GM18511 (cell line): ENCODE measurements at regions not wholly inside any gene's neighbourhood (a gene's known extent, or its start where the extent isn't known, plus 50 kb on each side); places are given as distances from the start of the nearest gene placed in this dataset.

ENCODE experiments used
- ATAC-seq: cut with Tn5 transposase; IDR thresholded peaks from one replicate; pipeline ENCODE4 v1.9.1; 2021; ENCODE audit warnings: mild to moderate bottlenecking, moderate library complexity; ENCODE audit not compliant: unreplicated experiment

- ATAC-seq, result no peak
Measured at GRCh38 chr19:29371251-29372090, 154.3 kb upstream of the VSTM2B start.

- ATAC-seq, result no peak
Measured at GRCh38 chr19:29372091-29372415, 153.7 kb upstream of the VSTM2B start.

- no peak for ATAC-seq
Measured at GRCh38 chr19:29372461-29372860, 153.3 kb upstream of the VSTM2B start.

- no peak for ATAC-seq
Measured at GRCh38 chr19:29372921-29373797, 152.6 kb upstream of the VSTM2B start.

GRCh38 chr19:29375429-29376119 lies 150.2 kb upstream of the VSTM2B start:
- no peak for ATAC-seq

- ATAC-seq, result no peak
Measured at GRCh38 chr19:29376855-29377354, 148.9 kb upstream of the VSTM2B start.

- no peak for ATAC-seq
Measured at GRCh38 chr19:29378126-29378525, 147.7 kb upstream of the VSTM2B start.

- ATAC-seq, result no peak
Measured at GRCh38 chr19:29378543-29379080, 147.2 kb upstream of the VSTM2B start.

GRCh38 chr19:29379257-29380021 lies 146.4 kb upstream of the VSTM2B start:
- no peak for ATAC-seq

- no peak for ATAC-seq
Measured at GRCh38 chr19:29380581-29380980, 145.2 kb upstream of the VSTM2B start.

GRCh38 chr19:29381353-29382203 lies 144.2 kb upstream of the VSTM2B start:
- ATAC-seq, result no peak

GRCh38 chr19:29383696-29384095 lies 142.1 kb upstream of the VSTM2B start:
- no peak for ATAC-seq

GRCh38 chr19:29384656-29385055 lies 141.1 kb upstream of the VSTM2B start:
- ATAC-seq, result no peak

- ATAC-seq, result no peak
Measured at GRCh38 chr19:29385191-29385795, 140.5 kb upstream of the VSTM2B start.

- ATAC-seq, result no peak
Measured at GRCh38 chr19:29386970-29387369, 138.8 kb upstream of the VSTM2B start.

- ATAC-seq, result no peak
Measured at GRCh38 chr19:29387586-29387985, 138.2 kb upstream of the VSTM2B start.

- ATAC-seq, result no peak
Measured at GRCh38 chr19:29389495-29389894, 136.3 kb upstream of the VSTM2B start.

GRCh38 chr19:29390742-29391141 lies 135.1 kb upstream of the VSTM2B start:
- no peak for ATAC-seq

- ATAC-seq, result no peak
Measured at GRCh38 chr19:29393915-29394460, 131.8 kb upstream of the VSTM2B start.
